Sigmoid colon (tissue), 3 donors: ENCODE measurements at regions not wholly inside any gene's neighbourhood (a gene's known extent, or its start where the extent isn't known, plus 50 kb on each side); places are given as distances from the start of the nearest gene placed in this dataset.

Experiments used
- CTCF ChIP-seq, 4 experiments: fragments of 450-650 bp in 3 of 4; fragments of 200-600 bp in 1 of 4; IDR thresholded peaks; one replicate each; pipeline ENCODE4 v1.5.1; 2016 to 2019; ENCODE audit warnings: antibody characterized with exemption in 4 of 4, mild to moderate bottlenecking in 3 of 4, moderate library complexity in 2 of 4
- POLR2A ChIP-seq, 2 donors: fragments of 450-650 bp; IDR thresholded peaks; one replicate each; pipeline ENCODE4 v1.6.1; 2016; ENCODE audit warnings: antibody characterized with exemption in 2 of 2, mild to moderate bottlenecking in 2 of 2, moderate library complexity in 2 of 2

- TF ChIP-seq CTCF (IDR thresholded peaks at IDR 0.05): no peak
- no peak for TF ChIP-seq POLR2A (IDR thresholded peaks at IDR 0.05)
These were observed 117.2 kb downstream of the MATN1 start for GRCh38 chr1:30606166-30606565.
